Lower leg skin (tissue), 4 donors: ENCODE measurements at regions not wholly inside any gene's neighbourhood (a gene's known extent, or its start where the extent isn't known, plus 50 kb on each side); places are given as distances from the start of the nearest gene placed in this dataset.

ENCODE experiments used
- DNase-seq, 2 donors: peaks; one replicate each; pipeline ENCODE4 v3.0.0-alpha.2; 2019; ENCODE audit warnings: low spot score in 2 of 2
- H3K4me3 ChIP-seq: fragments of 200-600 bp; sonication (generic); 2 replicates; pipeline ENCODE4 v1.5.1; 2017; ENCODE audit warnings: mild to moderate bottlenecking, low read depth; ENCODE audit not compliant: poor library complexity, severe bottlenecking
- CTCF ChIP-seq, 3 donors: fragments of 450-650 bp; IDR thresholded peaks; one replicate each; pipeline ENCODE4 v1.5.1; 2016; ENCODE audit warnings: antibody characterized with exemption in 3 of 3, mild to moderate bottlenecking in 3 of 3, moderate library complexity in 2 of 3
- POLR2A ChIP-seq, 2 donors: fragments of 450-650 bp; IDR thresholded peaks; one replicate each; pipeline ENCODE4 v1.6.1; 2016 to 2017; ENCODE audit warnings: antibody characterized with exemption in 2 of 2, mild to moderate bottlenecking in 1 of 2, moderate library complexity in 1 of 2
- WGBS, 2 donors: methylation state at CpG; one replicate each; pipeline ENCODE4 v1.1.5; 2018; 5-methylcytosine and 5-hydroxymethylcytosine counted together
- intact Hi-C: fragments of 100-400 bp; cut with DNase I; formaldehyde crosslinking; loops from one replicate; pipeline ENCODE4 v1.15.0; 2023; ENCODE audit warnings: low total_unique reads

- DNase-seq, result no peak
- TF ChIP-seq CTCF (IDR thresholded peaks at IDR 0.05) (no peak), POLR2A (IDR thresholded peaks at IDR 0.05) (no peak)
- no peak overlapping the region for H3K4me3 ChIP-seq
- 90 to 92% methylated on average over 23 of the region's 23 CpGs for WGBS, 2 donors
- intact Hi-C loops, result no loop called here
Observed at GRCh38 chr12:124448241-124448954, 119.0 kb downstream of the NCOR2 start.

GRCh38 chr12:124446364-124446763 is 121.0 kb downstream of the NCOR2 start:
- no peak for TF ChIP-seq CTCF (IDR thresholded peaks at IDR 0.05)
- TF ChIP-seq POLR2A (IDR thresholded peaks at IDR 0.05), result no peak
- 82 to 94% methylated on average over 2 of the region's 2 CpGs for WGBS, 2 donors
- no peak overlapping the region for H3K4me3 ChIP-seq
- intact Hi-C loops, result no loop called here
- no peak for DNase-seq

GRCh38 chr12:124445826-124446225 is 121.6 kb downstream of the NCOR2 start:
- intact Hi-C loops, result no loop called here
- no peak for DNase-seq
- no peak for TF ChIP-seq POLR2A (IDR thresholded peaks at IDR 0.05)
- no peak for TF ChIP-seq CTCF (IDR thresholded peaks at IDR 0.05)
- 88% methylated on average over 8 of the region's 8 CpGs for WGBS, 2 donors
- H3K4me3 ChIP-seq, result no peak overlapping the region

GRCh38 chr12:124445121-124445718 is 122.2 kb downstream of the NCOR2 start:
- intact Hi-C loops, result no loop called here
- TF ChIP-seq POLR2A (IDR thresholded peaks at IDR 0.05) (no peak), CTCF (IDR thresholded peaks at IDR 0.05) (no peak)
- WGBS, 2 donors, result 86 to 87% methylated on average over 32 to 39 of the region's 39 CpGs
- no peak overlapping the region for H3K4me3 ChIP-seq
- no peak for DNase-seq

GRCh38 chr12:124443931-124444712 is 123.3 kb downstream of the NCOR2 start:
- H3K4me3 ChIP-seq, result no peak overlapping the region
- intact Hi-C loops, result no loop called here
- WGBS, 2 donors, result 85 to 88% methylated on average over 9 of the region's 9 CpGs
- DNase-seq, result no peak
- no peak for TF ChIP-seq POLR2A (IDR thresholded peaks at IDR 0.05)
- no peak for TF ChIP-seq CTCF (IDR thresholded peaks at IDR 0.05)
